B cell (primary cell): ENCODE measurements at regions not wholly inside any gene's neighbourhood (a gene's known extent, or its start where the extent isn't known, plus 50 kb on each side); places are given as distances from the start of the nearest gene placed in this dataset. TPM values are rescaled to one million over a fixed set of nuclear protein-coding genes. Genes with fewer than 3 reads are reported as not detected.

Experiments
- ATAC-seq: fragments of 200-7000 bp; cut with Tn5 transposase; one replicate; pipeline ENCODE4 v1.10.0; 2021; ENCODE audit warnings: low read depth, mild to moderate bottlenecking, moderate number of reproducible peaks, moderate library complexity
- CTCF ChIA-PET: fragments of 350-600 bp; sonication (Branson Sonifier 250); formaldehyde crosslinking; loops from one replicate; lab custom pipeline; 2021; ENCODE audit warnings: antibody characterized with exemption, inconsistent platforms; lab: Charles Lee
- POLR2A ChIA-PET: fragments of 350-600 bp; sonication (Branson Sonifier 250); formaldehyde crosslinking; loops from one replicate; lab custom pipeline; 2021; ENCODE audit warnings: antibody characterized with exemption; lab: Charles Lee
- DNase-seq: peaks from one replicate; pipeline ENCODE4 v3.0.0; 2013
- H2AFZ ChIP-seq: 2 replicates; pipeline ENCODE4 v1.6.1; 2012; ENCODE audit warnings: mild to moderate bottlenecking, low read depth, low read length; ENCODE audit not compliant: insufficient read depth, poor library complexity, severe bottlenecking
- H3K27ac ChIP-seq, 2 donors: 1 replicate in 1 of 2; 2 replicates in 1 of 2; pipeline ENCODE4 v1.5.1; 2012 to 2013; ENCODE audit warnings: low read length in 2 of 2, mild to moderate bottlenecking in 2 of 2, moderate library complexity in 1 of 2
- H3K27me3 ChIP-seq, 4 experiments: fragments of 200-600 bp in 1 of 4; sonication (generic) in 1 of 4; replicated peaks in 1 of 4; 1 replicate in 2 of 4; 2 replicates in 2 of 4; pipeline versions ENCODE4 v1.6.1 to v1.7.0; 2013 to 2016; ENCODE audit warnings: low read length in 3 of 4, mild to moderate bottlenecking in 2 of 4, mixed read lengths in 1 of 4, moderate library complexity in 1 of 4; ENCODE audit not compliant: insufficient read depth in 4 of 4, control insufficient read depth in 3 of 4; ENCODE audit errors: control extremely low read depth in 1 of 4
- H3K36me3 ChIP-seq, 2 experiments: replicated peaks in 1 of 2; 1 replicate in 1 of 2; 2 replicates in 1 of 2; pipeline versions ENCODE4 v1.6.1 to v1.7.1; 2013; ENCODE audit warnings: low read length in 1 of 2; ENCODE audit not compliant: insufficient read depth in 2 of 2, control insufficient read depth in 1 of 2; ENCODE audit errors: control extremely low read depth in 1 of 2, extremely low read depth in 1 of 2
- H3K4me1 ChIP-seq, 2 donors: fragments of 200-600 bp in 1 of 2; sonication (generic) in 1 of 2; 1 replicate in 1 of 2; 2 replicates in 1 of 2; pipeline versions ENCODE4 v1.5.1 to v1.6.1; 2013 to 2017; ENCODE audit warnings: low read length in 2 of 2; ENCODE audit not compliant: control insufficient read depth in 2 of 2, insufficient read depth in 2 of 2
- H3K4me2 ChIP-seq: replicated peaks from 2 replicates; pipeline ENCODE3; 2012; ENCODE audit warnings: mild to moderate bottlenecking, low read depth, low read length; ENCODE audit not compliant: poor library complexity, severe bottlenecking
- H3K4me3 ChIP-seq, 5 experiments: fragments of 200-600 bp in 1 of 5; sonication (generic) in 1 of 5; 1 replicate in 3 of 5; 2 replicates in 2 of 5; pipeline versions ENCODE4 v1.5.1 to v1.7.0; 2011 to 2016; ENCODE audit warnings: low read length in 4 of 5, mild to moderate bottlenecking in 4 of 5, low read depth in 2 of 5, control low read depth in 1 of 5, moderate library complexity in 1 of 5; ENCODE audit not compliant: insufficient read depth in 1 of 5; ENCODE audit errors: control extremely low read depth in 1 of 5, extremely low read depth in 1 of 5
- H3K79me2 ChIP-seq: fragments of 200-600 bp; sonication (generic); one replicate; pipeline ENCODE4 v1.6.0; 2016; ENCODE audit warnings: low read length; ENCODE audit not compliant: control insufficient read depth, insufficient read depth
- H3K9ac ChIP-seq: fragments of 200-600 bp; sonication (generic); 2 replicates; pipeline ENCODE4 v1.6.1; 2017; ENCODE audit warnings: mild to moderate bottlenecking, low read length, moderate library complexity
- H3K9me3 ChIP-seq, 3 donors: one replicate each; pipeline versions ENCODE4 v1.6.1 to v1.7.1; 2013; ENCODE audit warnings: low read length in 2 of 3; ENCODE audit not compliant: control insufficient read depth in 2 of 3, insufficient read depth in 1 of 3; ENCODE audit errors: control extremely low read depth in 1 of 3
- H4K20me1 ChIP-seq: 2 replicates; pipeline ENCODE4 v1.6.0; 2012; ENCODE audit warnings: mild to moderate bottlenecking, low read length; ENCODE audit not compliant: insufficient read depth, control insufficient read depth, poor library complexity, severe bottlenecking
- H3K27ac Mint-ChIP-seq: one replicate; pipeline ENCODE4 v1.8.0; 2021; ENCODE audit warnings: mixed read lengths
- H3K27me3 Mint-ChIP-seq: one replicate; pipeline ENCODE4 v1.8.0; 2021; ENCODE audit warnings: mixed read lengths
- H3K4me1 Mint-ChIP-seq: one replicate; pipeline ENCODE4 v1.8.0; 2021; ENCODE audit warnings: mixed read lengths
- H3K4me3 Mint-ChIP-seq: one replicate; pipeline ENCODE4 v1.8.0; 2021; ENCODE audit warnings: mixed read lengths
- H3K9me3 Mint-ChIP-seq: one replicate; pipeline ENCODE4 v1.8.0; 2022; ENCODE audit warnings: mixed read lengths; ENCODE audit not compliant: insufficient read depth
- CTCF ChIP-seq: fragments of 200-600 bp; IDR thresholded peaks from one replicate; pipeline ENCODE4 v1.8.0; 2022; ENCODE audit warnings: antibody characterized with exemption, mild to moderate bottlenecking
- EZH2 ChIP-seq: IDR thresholded peaks from 2 replicates; pipeline ENCODE4 v1.6.1; 2012; ENCODE audit warnings: borderline replicate concordance, low read depth, mild to moderate bottlenecking, moderate library complexity, low read length; ENCODE audit not compliant: insufficient read depth, poor library complexity, severe bottlenecking
- WGBS: methylation state at CpG from one replicate; pipeline ENCODE4 v1.1.5; 2013; ENCODE audit warnings: missing lambda C conversion rate; ENCODE audit not compliant: insufficient coverage; 5-methylcytosine and 5-hydroxymethylcytosine counted together
- intact Hi-C: fragments of 100-400 bp; cut with micrococcal nuclease; formaldehyde crosslinking; loops from one replicate; pipeline ENCODE4 v1.10.0; 2022
- small RNA-seq: library from RNA; depleted of rRNA; stranded (forward); fragments of <200 nt; gene quantifications from one replicate; pipeline ENCODE3, GENCODE V24; 2012; ENCODE audit warnings: low replicate concordance, low read depth; ENCODE audit not compliant: insufficient read length

DNA sequence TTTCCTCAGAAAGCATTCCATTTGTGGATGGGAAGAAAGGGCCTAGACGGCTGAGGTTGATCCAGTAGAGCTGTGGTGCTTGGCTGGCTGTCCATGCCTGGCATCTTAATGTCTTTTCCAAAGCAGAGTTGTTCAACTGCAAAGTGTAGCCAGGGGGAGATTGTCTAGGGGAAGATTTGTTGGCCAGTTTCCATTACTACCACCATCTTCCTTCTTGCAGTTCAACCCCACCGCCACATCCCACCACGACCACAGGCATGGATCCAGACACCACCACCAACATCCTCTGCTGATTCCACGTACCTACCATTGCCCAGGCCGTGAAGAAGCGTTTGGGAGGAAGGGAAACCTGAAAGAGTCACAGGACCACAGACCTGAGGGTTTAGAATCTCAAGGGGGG is 50.7 kb upstream of the HAAO start:
- H3K9ac ChIP-seq, result no peak overlapping the region
- Mint-ChIP-seq H3K4me3 (no peak overlapping the region), H3K9me3 (no peaks in the 10 kb centered on the region), H3K27ac (no peak overlapping the region), H3K27me3 (no peaks in the 10 kb centered on the region), H3K4me1 (no peaks in the 10 kb centered on the region)
- POLR2A ChIA-PET, result no interaction called here
- TF ChIP-seq CTCF (no peak), EZH2 (no peak)
- no peaks in the 10 kb centered on the region for H3K79me2 ChIP-seq
- no peak overlapping the region for H3K4me3 ChIP-seq
- no peak for ATAC-seq
- H3K27me3 ChIP-seq, result no peaks in the 10 kb centered on the region
- no peak for DNase-seq
- no peak overlapping the region for H2AFZ ChIP-seq
- H3K9me3 ChIP-seq, result no peaks in the 10 kb centered on the region
- WGBS, result 88% methylated on average over 1 of the region's 6 CpGs
- no peaks in the 10 kb centered on the region for H4K20me1 ChIP-seq
- no peaks in the 10 kb centered on the region for H3K4me1 ChIP-seq
- CTCF ChIA-PET, result interaction anchor here (1.1 kb wide), 1 partner anchor 13 kb away, joined by 3 read pairs; no protein-coding TSS in a partner anchor
- H3K4me2 ChIP-seq, result no peak overlapping the region
- no peaks in the 10 kb centered on the region for H3K36me3 ChIP-seq
- no peak overlapping the region for H3K27ac ChIP-seq
- intact Hi-C loops, result no loop called here

- POLR2A ChIA-PET, result no interaction called here
- H2AFZ ChIP-seq, result no peak overlapping the region
- H3K36me3 ChIP-seq, result no peaks in the 10 kb centered on the region
- no peaks in the 10 kb centered on the region for H4K20me1 ChIP-seq
- Mint-ChIP-seq H3K27ac (no peak overlapping the region), H3K4me1 (no peaks in the 10 kb centered on the region), H3K27me3 (no peaks in the 10 kb centered on the region), H3K9me3 (no peaks in the 10 kb centered on the region), H3K4me3 (no peak overlapping the region)
- no peak overlapping the region for H3K4me3 ChIP-seq
- DNase-seq, result no peak
- 45% methylated on average over 2 of the region's 4 CpGs for WGBS
- ATAC-seq, result no peak
- no peak for TF ChIP-seq CTCF
- no peak for TF ChIP-seq EZH2
- intact Hi-C loops, result no loop called here
- H3K27me3 ChIP-seq, result no peaks in the 10 kb centered on the region
- no peaks in the 10 kb centered on the region for H3K79me2 ChIP-seq
- no peak overlapping the region for H3K4me2 ChIP-seq
- H3K9me3 ChIP-seq, result no peaks in the 10 kb centered on the region
- H3K4me1 ChIP-seq, result no peaks in the 10 kb centered on the region
- CTCF ChIA-PET, result interaction anchor here (1.1 kb wide), 1 partner anchor 12 kb away, joined by 3 read pairs; no protein-coding TSS in a partner anchor
- no peak overlapping the region for H3K27ac ChIP-seq
- no peak overlapping the region for H3K9ac ChIP-seq
These were observed 50.1 kb upstream of the HAAO start for GRCh38 chr2:42842466-42842865.

Small RNAs in the stretch of these regions (small RNA-seq; reads per million reads assigned to genes)
- gene RNU6-242P, result not detected
